K562 (cell line): ENCODE measurements at regions not wholly inside any gene's neighbourhood (a gene's known extent, or its start where the extent isn't known, plus 50 kb on each side); places are given as distances from the start of the nearest gene placed in this dataset.
A peak's percentile ranks its signal among the peaks of the same experiment; 100 is the strongest.

Experiments used
- ATF1 ChIP-seq, 2 experiments: fragments of 450-650 bp in 1 of 2; IDR thresholded peaks; 2 replicates each; pipeline ENCODE4 v1.6.1; 2016; ENCODE audit warnings: missing compliant biosample characterization in 1 of 2, missing genetic modification characterization in 1 of 2
- CBFB ChIP-seq: sonication (generic); formaldehyde crosslinking; IDR thresholded peaks from 2 replicates; pipeline ENCODE4 v1.4.0; 2020; ENCODE audit warnings: mild to moderate bottlenecking, missing genetic modification reagents
- DPF2 ChIP-seq: fragments of 450-650 bp; IDR thresholded peaks from 2 replicates; pipeline ENCODE4 v1.6.1; 2016
- EP400 ChIP-seq: fragments of 450-650 bp; IDR thresholded peaks from 2 replicates; pipeline ENCODE4 v1.6.1; 2017; ENCODE audit warnings: antibody characterized with exemption, mild to moderate bottlenecking, moderate library complexity
- ESRRA ChIP-seq: fragments of 450-650 bp; IDR thresholded peaks from 2 replicates; pipeline ENCODE4 v1.6.1; 2014; ENCODE audit warnings: low read depth, mild to moderate bottlenecking, moderate library complexity, borderline replicate concordance
- HNRNPL ChIP-seq: fragments of 200-400 bp; formaldehyde crosslinking; IDR thresholded peaks from 2 replicates; pipeline ENCODE4 v1.6.1; 2017; ENCODE audit warnings: low read depth, mild to moderate bottlenecking, low read length
- HSF4 ChIP-seq: fragments of 250-450 bp; sonication (Bioruptor Pico); IDR thresholded peaks from 2 replicates; pipeline ENCODE4 v2.1.2; 2022; ENCODE audit warnings: mild to moderate bottlenecking, moderate library complexity, borderline replicate concordance
- MIER1 ChIP-seq: fragments of 450-650 bp; IDR thresholded peaks from 2 replicates; pipeline ENCODE4 v1.6.1; 2016; ENCODE audit warnings: antibody characterized with exemption, mild to moderate bottlenecking, low read depth
- NBN ChIP-seq: fragments of 450-650 bp; IDR thresholded peaks from 2 replicates; pipeline ENCODE4 v1.6.1; 2016; ENCODE audit warnings: low read depth, mild to moderate bottlenecking
- POLR2A ChIP-seq: fragments of 450-650 bp; conservative IDR thresholded peaks from 2 replicates; pipeline ENCODE4 v1.6.1; 2016
- SIN3A ChIP-seq, 2 experiments: fragments of 150-350 bp in 1 of 2; IDR thresholded peaks; 2 replicates each; pipeline ENCODE4 v1.6.1; 2011 to 2016; ENCODE audit warnings: borderline replicate concordance in 2 of 2, low read depth in 2 of 2, low read length in 2 of 2, mild to moderate bottlenecking in 2 of 2, moderate library complexity in 2 of 2; ENCODE audit not compliant: control insufficient read depth in 1 of 2
- ZNF212 ChIP-seq: fragments of 450-650 bp; formaldehyde crosslinking; IDR thresholded peaks from 2 replicates; pipeline ENCODE4 v1.4.0; 2020; ENCODE audit warnings: mild to moderate bottlenecking
- TF ChIP-seq, protein P1 (sequence below): sonication (generic); formaldehyde crosslinking; IDR thresholded peaks from 2 replicates; pipeline ENCODE4 v1.8.1; 2023; ENCODE audit warnings: mild to moderate bottlenecking, missing genetic modification reagents
- TF ChIP-seq, protein P2 (sequence below): fragments of 450-650 bp; conservative IDR thresholded peaks from 2 replicates; pipeline ENCODE4 v1.6.1; 2016; ENCODE audit warnings: missing genetic modification characterization, low read depth, mild to moderate bottlenecking, control low read depth, missing compliant biosample characterization

GRCh38 chr3:193942516-193943055 is 193.4 kb upstream of the HES1 start (continued):
- TF ChIP-seq POLR2A = peak; percentile 89
- TF ChIP-seq, protein P1, sequence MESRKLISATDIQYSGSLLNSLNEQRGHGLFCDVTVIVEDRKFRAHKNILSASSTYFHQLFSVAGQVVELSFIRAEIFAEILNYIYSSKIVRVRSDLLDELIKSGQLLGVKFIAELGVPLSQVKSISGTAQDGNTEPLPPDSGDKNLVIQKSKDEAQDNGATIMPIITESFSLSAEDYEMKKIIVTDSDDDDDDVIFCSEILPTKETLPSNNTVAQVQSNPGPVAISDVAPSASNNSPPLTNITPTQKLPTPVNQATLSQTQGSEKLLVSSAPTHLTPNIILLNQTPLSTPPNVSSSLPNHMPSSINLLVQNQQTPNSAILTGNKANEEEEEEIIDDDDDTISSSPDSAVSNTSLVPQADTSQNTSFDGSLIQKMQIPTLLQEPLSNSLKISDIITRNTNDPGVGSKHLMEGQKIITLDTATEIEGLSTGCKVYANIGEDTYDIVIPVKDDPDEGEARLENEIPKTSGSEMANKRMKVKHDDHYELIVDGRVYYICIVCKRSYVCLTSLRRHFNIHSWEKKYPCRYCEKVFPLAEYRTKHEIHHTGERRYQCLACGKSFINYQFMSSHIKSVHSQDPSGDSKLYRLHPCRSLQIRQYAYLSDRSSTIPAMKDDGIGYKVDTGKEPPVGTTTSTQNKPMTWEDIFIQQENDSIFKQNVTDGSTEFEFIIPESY = peak; percentile 47; the same call in 1 of the 2 replicates
- TF ChIP-seq ESRRA = peak; percentile 81; the same call in 1 of the 2 replicates
- TF ChIP-seq DPF2 = peak; percentile 74
- no peak for TF ChIP-seq ATF1 (CRISPR knock-in tag; IDR thresholded peaks at IDR 0.05)
- peak; percentile 53 for TF ChIP-seq ATF1 (tag; IDR thresholded peaks at IDR 0.05)
- no peak for TF ChIP-seq MIER1
- TF ChIP-seq EP400 = peak; percentile 49; the same call in 1 of the 2 replicates
- peak; percentile 47; the same call in 1 of the 2 replicates for TF ChIP-seq NBN
- TF ChIP-seq SIN3A (IDR thresholded peaks at IDR 0.05; ENCODE audit: borderline replicate concordance in 2 of 2, control insufficient read depth in 1 of 2, low read depth in 2 of 2, low read length in 2 of 2) = 0 out of 4 replicates have a peak, but pooled peaks of 1 of the 2 experiments have one; percentile 39
- TF ChIP-seq HNRNPL = no peak
- TF ChIP-seq HSF4 = peak; percentile 40; the same call in 1 of the 2 replicates
- peak; percentile 72; the same call in 1 of the 2 replicates for TF ChIP-seq CBFB (CRISPR knock-in tag)
- TF ChIP-seq ZNF212 (CRISPR knock-in tag) = no peak
- TF ChIP-seq, protein P2, sequence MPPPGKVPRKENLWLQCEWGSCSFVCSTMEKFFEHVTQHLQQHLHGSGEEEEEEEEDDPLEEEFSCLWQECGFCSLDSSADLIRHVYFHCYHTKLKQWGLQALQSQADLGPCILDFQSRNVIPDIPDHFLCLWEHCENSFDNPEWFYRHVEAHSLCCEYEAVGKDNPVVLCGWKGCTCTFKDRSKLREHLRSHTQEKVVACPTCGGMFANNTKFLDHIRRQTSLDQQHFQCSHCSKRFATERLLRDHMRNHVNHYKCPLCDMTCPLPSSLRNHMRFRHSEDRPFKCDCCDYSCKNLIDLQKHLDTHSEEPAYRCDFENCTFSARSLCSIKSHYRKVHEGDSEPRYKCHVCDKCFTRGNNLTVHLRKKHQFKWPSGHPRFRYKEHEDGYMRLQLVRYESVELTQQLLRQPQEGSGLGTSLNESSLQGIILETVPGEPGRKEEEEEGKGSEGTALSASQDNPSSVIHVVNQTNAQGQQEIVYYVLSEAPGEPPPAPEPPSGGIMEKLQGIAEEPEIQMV (tag) = no peak
